Vagina (tissue), 2 donors: ENCODE measurements at regions not wholly inside any gene's neighbourhood (a gene's known extent, or its start where the extent isn't known, plus 50 kb on each side); places are given as distances from the start of the nearest gene placed in this dataset.
"Not testable (repeated sequence)": the region's sequence is repeated elsewhere in the genome, so short reads cannot be mapped to it uniquely, and the experiment has no call there.

Experiments used
- DNase-seq, 2 donors: peaks; one replicate each; pipeline ENCODE4 v3.0.0-alpha.2; 2017; ENCODE audit errors: extremely low spot score in 2 of 2
- H3K27ac ChIP-seq: fragments of 200-600 bp; sonication (generic); one replicate; pipeline ENCODE4 v1.5.1; 2019
- H3K27me3 ChIP-seq: fragments of 200-600 bp; sonication (generic); one replicate; pipeline ENCODE4 v1.5.1; 2019
- H3K36me3 ChIP-seq, 2 donors: fragments of 200-600 bp; sonication (generic); one replicate each; pipeline ENCODE4 v1.5.1; 2017 to 2019
- H3K4me1 ChIP-seq: fragments of 200-600 bp; sonication (generic); one replicate; pipeline ENCODE4 v1.5.1; 2019
- H3K4me3 ChIP-seq, 2 donors: fragments of 200-600 bp; sonication (generic); 1 replicate in 1 of 2; 2 replicates in 1 of 2; pipeline ENCODE4 v1.5.1; 2016 to 2019
- H3K9me3 ChIP-seq: fragments of 200-600 bp; sonication (generic); one replicate; pipeline ENCODE4 v1.5.1; 2019
- CTCF ChIP-seq, 3 experiments: fragments of 450-650 bp in 2 of 3; fragments of 200-600 bp in 1 of 3; sonication (generic) in 1 of 3; IDR thresholded peaks; one replicate each; pipeline ENCODE4 v1.5.1; 2017 to 2019; ENCODE audit warnings: antibody characterized with exemption in 3 of 3, mild to moderate bottlenecking in 2 of 3, moderate library complexity in 2 of 3
- POLR2A ChIP-seq, 2 donors: fragments of 450-650 bp; IDR thresholded peaks; one replicate each; pipeline ENCODE4 v1.6.1; 2017; ENCODE audit warnings: antibody characterized with exemption in 2 of 2, mild to moderate bottlenecking in 2 of 2, moderate library complexity in 2 of 2
- POLR2AphosphoS5 ChIP-seq, 2 donors: sonication (generic); formaldehyde crosslinking; IDR thresholded peaks; one replicate each; pipeline ENCODE4 v1.9.0; 2017; ENCODE audit warnings: antibody characterized with exemption in 2 of 2, mild to moderate bottlenecking in 2 of 2, low read depth in 1 of 2; ENCODE audit not compliant: insufficient read depth in 1 of 2
- intact Hi-C: fragments of 100-400 bp; cut with DNase I; formaldehyde crosslinking; loops from one replicate; pipeline ENCODE4 v1.15.1; 2023

DNA sequence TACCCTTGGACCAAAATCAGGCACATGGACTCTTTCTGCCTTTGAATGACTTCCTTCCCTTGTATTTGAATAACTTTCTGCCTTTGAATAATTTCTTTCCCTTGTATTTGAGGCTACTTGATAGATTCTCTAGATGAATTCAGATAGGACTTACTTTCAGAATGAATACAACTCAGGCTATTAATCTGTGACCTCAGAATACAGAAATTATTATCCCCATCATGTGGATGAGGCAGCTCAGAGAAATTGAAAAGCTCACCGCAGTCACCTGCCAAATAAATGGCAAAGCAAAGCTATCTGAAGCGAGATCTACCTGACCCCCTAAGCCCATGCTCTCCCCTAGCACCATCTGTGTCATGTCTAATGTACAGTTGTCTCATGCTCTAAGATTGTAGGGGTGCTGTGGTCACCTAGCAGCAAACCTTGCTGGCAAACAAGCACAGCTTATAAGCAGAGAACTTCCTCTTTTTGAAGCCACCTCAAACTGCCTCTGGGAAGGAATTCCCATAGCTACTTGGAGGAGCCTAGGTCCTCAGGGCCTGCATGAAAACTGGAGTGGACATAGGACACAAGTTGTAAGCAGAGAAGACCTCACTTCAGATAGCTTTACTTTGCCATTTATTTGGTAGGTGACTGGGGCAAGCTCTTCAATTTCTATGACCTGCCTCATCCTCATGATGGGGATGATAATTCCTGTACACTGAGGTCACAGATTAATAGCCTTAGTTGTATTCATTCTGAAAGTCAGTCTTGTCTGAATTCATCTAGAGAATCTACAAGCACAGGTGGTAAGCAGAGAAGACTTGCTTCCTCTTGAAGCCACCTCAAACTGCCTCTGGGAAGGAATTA, 66.1 kb downstream of the FASLG start:
- intact Hi-C loops = no loop called here
- no peak for TF ChIP-seq CTCF (IDR thresholded peaks at IDR 0.05)
- no peak for TF ChIP-seq POLR2AphosphoS5 (IDR thresholded peaks at IDR 0.05; ENCODE audit: insufficient read depth in 1 of 2, low read depth in 1 of 2)
- no peak for TF ChIP-seq POLR2A (IDR thresholded peaks at IDR 0.05)
- Histone ChIP-seq H3K27ac (no peak overlapping the region), H3K4me3 (no peak overlapping the region), H3K36me3 (no peaks in the 10 kb centered on the region), H3K4me1 (no peaks in the 10 kb centered on the region), H3K27me3 (no peaks in the 10 kb centered on the region), H3K9me3 (peaks cover 3% of the 10 kb centered on the region)
- no peak for DNase-seq

- H3K36me3 ChIP-seq = no peaks in the 10 kb centered on the region
- TF ChIP-seq POLR2A (IDR thresholded peaks at IDR 0.05) (no peak), POLR2AphosphoS5 (IDR thresholded peaks at IDR 0.05; ENCODE audit: insufficient read depth in 1 of 2, low read depth in 1 of 2) (no peak), CTCF (IDR thresholded peaks at IDR 0.05) (no peak)
These were observed 67.8 kb downstream of the FASLG start for GRCh38 chr1:172726740-172727139.

DNA sequence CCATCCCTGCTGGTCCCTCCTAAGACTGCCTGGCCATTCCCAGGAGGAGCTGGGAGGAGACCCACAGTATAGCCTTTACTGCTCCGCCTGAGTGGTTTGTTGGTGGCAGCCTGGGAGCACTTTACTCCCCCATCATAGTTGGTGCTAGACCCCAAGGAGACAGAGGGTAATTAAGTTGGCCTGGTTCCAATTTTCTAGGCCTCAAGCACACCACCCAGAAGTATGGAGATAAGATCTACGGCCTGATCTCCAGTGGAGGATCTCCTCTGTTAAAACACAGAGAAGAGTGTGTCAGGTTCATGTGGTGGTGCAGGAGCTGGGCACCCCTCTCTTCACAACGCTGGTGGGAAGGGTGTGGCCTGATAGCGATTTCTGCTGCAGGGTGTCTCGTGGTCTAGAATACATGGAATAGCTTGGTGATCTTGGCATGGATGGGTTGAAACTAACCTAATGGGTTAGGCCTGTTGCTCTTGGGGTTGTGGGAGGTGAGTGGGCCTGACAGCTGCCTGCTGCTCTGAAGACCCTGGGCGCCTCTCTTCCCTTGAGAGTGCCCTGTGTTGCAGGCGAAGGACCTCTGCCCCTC, 68.5 kb downstream of the FASLG start:
- H3K36me3 ChIP-seq = no peaks in the 10 kb centered on the region
- no peak for DNase-seq
- peaks cover 3% of the 10 kb centered on the region for H3K9me3 ChIP-seq
- no peaks in the 10 kb centered on the region for H3K4me1 ChIP-seq
- H3K27me3 ChIP-seq = no peaks in the 10 kb centered on the region
- no peak for TF ChIP-seq POLR2AphosphoS5 (IDR thresholded peaks at IDR 0.05; ENCODE audit: insufficient read depth in 1 of 2, low read depth in 1 of 2)
- no peak for TF ChIP-seq CTCF (IDR thresholded peaks at IDR 0.05)
- no peak for TF ChIP-seq POLR2A (IDR thresholded peaks at IDR 0.05)
- no peak overlapping the region for H3K4me3 ChIP-seq
- H3K27ac ChIP-seq = no peak overlapping the region
- intact Hi-C loops = no loop called here

More at GRCh38 chr1:172726740-172727139, 67.8 kb downstream of the FASLG start:
- no peaks in the 10 kb centered on the region for H3K27me3 ChIP-seq
- peaks cover 3% of the 10 kb centered on the region for H3K9me3 ChIP-seq
- intact Hi-C loops = no loop called here
- no peak for DNase-seq
- H3K27ac ChIP-seq = no peak overlapping the region
- no peak overlapping the region for H3K4me3 ChIP-seq
- H3K4me1 ChIP-seq = no peaks in the 10 kb centered on the region

DNA sequence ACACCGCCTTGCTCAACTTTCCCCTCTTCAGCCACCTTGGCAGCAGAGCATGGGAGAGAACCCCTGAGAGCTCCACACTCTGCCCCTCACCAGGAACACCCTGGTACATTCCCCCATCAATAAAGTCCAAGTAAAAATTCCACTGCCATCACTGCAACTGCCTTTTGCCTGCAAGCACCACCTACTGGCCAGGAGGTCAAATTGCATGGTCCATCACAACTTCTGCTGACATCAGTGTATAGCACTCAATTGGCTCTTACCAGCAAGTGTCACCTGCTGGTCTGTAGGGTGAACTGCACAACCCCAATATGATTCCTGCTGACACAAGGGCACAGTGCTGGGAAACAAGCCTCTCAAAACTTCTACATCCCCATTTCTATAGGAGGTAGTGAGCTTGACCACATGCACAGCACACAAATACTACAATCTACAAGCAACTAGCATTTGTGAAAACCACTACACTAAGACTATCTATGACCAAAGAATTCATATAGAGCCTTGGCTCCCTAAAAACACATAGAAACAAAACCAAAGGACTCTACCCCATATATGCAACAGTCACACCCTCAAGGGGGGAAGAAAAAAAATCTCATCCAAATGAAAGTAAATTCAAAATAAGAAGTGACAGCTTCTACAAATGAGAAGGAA, 69.2 kb downstream of the FASLG start:
- peak in 1 of 3 experiments; percentile 22 for TF ChIP-seq CTCF (IDR thresholded peaks at IDR 0.05)
- no peak for TF ChIP-seq POLR2AphosphoS5 (IDR thresholded peaks at IDR 0.05; ENCODE audit: insufficient read depth in 1 of 2, low read depth in 1 of 2)
- no peak for TF ChIP-seq POLR2A (IDR thresholded peaks at IDR 0.05)
- H3K9me3 ChIP-seq = peaks cover 3% of the 10 kb centered on the region
- no peak overlapping the region for H3K4me3 ChIP-seq
- H3K27ac ChIP-seq = no peak overlapping the region
- DNase-seq = no peak
- H3K4me1 ChIP-seq = no peaks in the 10 kb centered on the region
- H3K27me3 ChIP-seq = no peaks in the 10 kb centered on the region
- intact Hi-C loops = no loop called here
- H3K36me3 ChIP-seq = no peaks in the 10 kb centered on the region

DNA sequence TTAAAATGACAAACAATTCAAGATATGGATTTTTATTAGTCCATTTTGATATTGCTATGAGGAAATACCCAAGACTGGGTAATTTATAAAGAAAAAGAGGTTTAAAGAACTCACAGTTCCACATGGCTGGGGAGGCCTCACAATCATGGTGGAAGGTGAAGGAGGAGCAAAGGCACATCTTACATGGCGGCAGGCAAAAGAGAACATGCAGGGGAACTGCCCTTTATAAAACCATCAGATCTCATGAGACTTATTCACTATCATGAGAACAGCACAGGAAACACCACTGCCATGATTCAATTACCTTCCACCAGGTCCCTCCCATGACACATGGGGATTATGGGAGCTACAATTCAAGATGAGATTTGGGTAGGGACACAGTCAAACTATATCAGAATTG, 69.8 kb downstream of the FASLG start:
- H3K27me3 ChIP-seq, DNase-seq, H3K36me3 ChIP-seq, H3K4me3 ChIP-seq, intact Hi-C loops, H3K27ac ChIP-seq, H3K9me3 ChIP-seq, H3K4me1 ChIP-seq: not testable (repeated sequence)
